ENCODE measurements at regions not wholly inside any gene's neighbourhood (a gene's known extent, or its start where the extent isn't known, plus 50 kb on each side); places are given as distances from the start of the nearest gene placed in this dataset.

DNA sequence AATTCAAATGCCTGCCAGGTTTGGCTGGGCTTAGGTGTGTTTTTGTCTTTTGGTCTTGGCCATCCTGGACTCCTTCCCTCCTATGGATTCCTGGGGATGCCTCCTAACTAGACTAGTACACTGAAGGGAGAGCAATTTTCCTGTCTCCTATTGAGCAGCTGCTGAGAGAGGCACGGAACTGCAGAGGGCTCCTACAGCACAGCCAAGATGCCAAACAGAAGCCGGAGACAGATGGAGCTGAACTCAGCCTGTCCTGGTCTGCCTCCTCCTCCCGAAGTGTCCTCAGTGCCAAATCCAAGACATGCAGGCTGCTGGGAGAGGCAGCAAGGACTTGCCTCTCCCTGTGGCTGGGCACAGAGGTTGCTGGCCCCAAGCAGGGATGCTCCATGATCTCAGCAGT is 256.6 kb upstream of the PROK2 start:
- DNase-seq (ENCODE audit: low read depth): no peak

DNA sequence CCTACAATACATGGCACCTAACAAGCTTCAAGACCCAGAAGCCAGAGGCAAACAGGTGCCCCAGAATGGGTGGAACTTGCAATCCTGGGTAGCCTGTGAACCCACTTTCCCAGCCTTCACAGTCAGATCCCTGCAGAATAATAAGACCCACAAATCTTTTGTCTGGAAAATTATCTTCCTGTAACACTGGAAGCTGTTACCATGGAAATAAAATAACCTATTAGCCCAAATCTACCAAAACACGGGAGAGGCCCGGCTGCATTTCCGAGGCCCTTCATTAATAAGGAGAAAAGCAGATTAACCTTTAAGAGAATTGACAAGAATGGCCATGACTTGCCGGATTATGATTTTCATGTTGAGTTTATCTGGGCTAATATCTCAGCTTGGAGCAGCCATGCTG is 256.1 kb upstream of the PROK2 start:
- no peak for DNase-seq (ENCODE audit: low read depth)
- no peak overlapping the region for H3K4me3 ChIP-seq (ENCODE audit: low read depth, low read length)
- TF ChIP-seq, protein P1, sequence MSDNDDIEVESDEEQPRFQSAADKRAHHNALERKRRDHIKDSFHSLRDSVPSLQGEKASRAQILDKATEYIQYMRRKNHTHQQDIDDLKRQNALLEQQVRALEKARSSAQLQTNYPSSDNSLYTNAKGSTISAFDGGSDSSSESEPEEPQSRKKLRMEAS (IDR thresholded peaks at IDR 0.05; ENCODE audit: low read depth, low read length): no peak
- TF ChIP-seq POLR2A (IDR thresholded peaks at IDR 0.05; ENCODE audit: extremely low read depth, insufficient read length) (no peak), MYC (IDR thresholded peaks at IDR 0.05; ENCODE audit: low read depth, low read length) (no peak)
- TF ChIP-seq, protein P2, sequence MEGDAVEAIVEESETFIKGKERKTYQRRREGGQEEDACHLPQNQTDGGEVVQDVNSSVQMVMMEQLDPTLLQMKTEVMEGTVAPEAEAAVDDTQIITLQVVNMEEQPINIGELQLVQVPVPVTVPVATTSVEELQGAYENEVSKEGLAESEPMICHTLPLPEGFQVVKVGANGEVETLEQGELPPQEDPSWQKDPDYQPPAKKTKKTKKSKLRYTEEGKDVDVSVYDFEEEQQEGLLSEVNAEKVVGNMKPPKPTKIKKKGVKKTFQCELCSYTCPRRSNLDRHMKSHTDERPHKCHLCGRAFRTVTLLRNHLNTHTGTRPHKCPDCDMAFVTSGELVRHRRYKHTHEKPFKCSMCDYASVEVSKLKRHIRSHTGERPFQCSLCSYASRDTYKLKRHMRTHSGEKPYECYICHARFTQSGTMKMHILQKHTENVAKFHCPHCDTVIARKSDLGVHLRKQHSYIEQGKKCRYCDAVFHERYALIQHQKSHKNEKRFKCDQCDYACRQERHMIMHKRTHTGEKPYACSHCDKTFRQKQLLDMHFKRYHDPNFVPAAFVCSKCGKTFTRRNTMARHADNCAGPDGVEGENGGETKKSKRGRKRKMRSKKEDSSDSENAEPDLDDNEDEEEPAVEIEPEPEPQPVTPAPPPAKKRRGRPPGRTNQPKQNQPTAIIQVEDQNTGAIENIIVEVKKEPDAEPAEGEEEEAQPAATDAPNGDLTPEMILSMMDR (IDR thresholded peaks at IDR 0.05; ENCODE audit: low read depth, low read length): no peak

More for the DNA sequence above, 256.6 kb upstream of the PROK2 start:
- H3K4me3 ChIP-seq (ENCODE audit: low read depth, low read length): no peak overlapping the region
- TF ChIP-seq MYC (IDR thresholded peaks at IDR 0.05; ENCODE audit: low read depth, low read length) (no peak), POLR2A (IDR thresholded peaks at IDR 0.05; ENCODE audit: extremely low read depth, insufficient read length) (no peak)
- TF ChIP-seq, protein P1 (IDR thresholded peaks at IDR 0.05; ENCODE audit: low read depth, low read length): no peak
- TF ChIP-seq, protein P2 (IDR thresholded peaks at IDR 0.05; ENCODE audit: low read depth, low read length): no peak

DNA sequence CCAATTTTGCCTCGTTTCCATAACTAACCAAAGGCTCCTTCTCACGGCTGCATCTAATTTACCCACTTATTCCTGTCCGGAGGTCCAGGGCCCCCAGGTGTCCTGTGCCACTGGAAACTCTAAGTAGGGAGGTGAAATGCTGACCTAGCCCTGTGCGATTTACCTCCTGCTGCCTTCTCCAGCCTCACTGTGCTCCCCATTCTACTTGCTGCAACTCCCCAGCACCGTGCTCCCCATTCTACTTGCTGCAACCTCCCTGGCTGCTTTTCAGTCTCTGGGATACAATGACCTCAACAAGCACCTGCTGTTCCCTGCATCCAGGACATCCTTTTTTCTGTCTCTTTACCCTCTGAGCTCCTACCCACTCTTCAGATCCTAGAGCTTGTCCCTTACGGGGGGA is 254.7 kb upstream of the PROK2 start:
- DNase-seq (ENCODE audit: low read depth): no peak
- no peak overlapping the region for H3K4me3 ChIP-seq (ENCODE audit: low read depth, low read length)
- TF ChIP-seq, protein P1 (IDR thresholded peaks at IDR 0.05; ENCODE audit: low read depth, low read length): no peak
- TF ChIP-seq, protein P2 (IDR thresholded peaks at IDR 0.05; ENCODE audit: low read depth, low read length): no peak
- no peak for TF ChIP-seq MYC (IDR thresholded peaks at IDR 0.05; ENCODE audit: low read depth, low read length)

DNA sequence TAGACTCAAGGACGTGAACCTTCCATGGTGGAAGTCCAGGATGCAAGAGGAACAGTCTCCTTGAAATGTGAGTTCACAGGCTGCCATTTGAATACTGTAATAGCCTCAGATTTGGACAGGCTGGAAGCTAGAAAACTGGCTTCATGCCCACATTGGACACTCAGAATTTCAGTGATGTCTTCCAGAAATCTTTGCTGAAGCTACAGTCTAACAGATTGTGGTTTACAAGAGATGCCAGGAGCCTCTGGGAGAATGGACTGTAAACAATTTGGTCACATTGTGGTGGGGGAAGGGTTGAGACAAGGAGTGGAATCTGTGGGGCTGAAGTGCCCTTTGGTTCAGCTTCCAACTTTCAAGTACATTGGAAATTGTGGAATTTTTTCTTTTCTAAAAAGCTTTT is 252.0 kb upstream of the PROK2 start:
- TF ChIP-seq, protein P1 (IDR thresholded peaks at IDR 0.05; ENCODE audit: low read depth, low read length): no peak
- no peak for TF ChIP-seq MYC (IDR thresholded peaks at IDR 0.05; ENCODE audit: low read depth, low read length)
- no peak for TF ChIP-seq POLR2A (IDR thresholded peaks at IDR 0.05; ENCODE audit: extremely low read depth, insufficient read length)
- TF ChIP-seq, protein P2 (IDR thresholded peaks at IDR 0.05; ENCODE audit: low read depth, low read length): no peak
- DNase-seq (ENCODE audit: low read depth): no peak
- no peak overlapping the region for H3K4me3 ChIP-seq (ENCODE audit: low read depth, low read length)

DNA sequence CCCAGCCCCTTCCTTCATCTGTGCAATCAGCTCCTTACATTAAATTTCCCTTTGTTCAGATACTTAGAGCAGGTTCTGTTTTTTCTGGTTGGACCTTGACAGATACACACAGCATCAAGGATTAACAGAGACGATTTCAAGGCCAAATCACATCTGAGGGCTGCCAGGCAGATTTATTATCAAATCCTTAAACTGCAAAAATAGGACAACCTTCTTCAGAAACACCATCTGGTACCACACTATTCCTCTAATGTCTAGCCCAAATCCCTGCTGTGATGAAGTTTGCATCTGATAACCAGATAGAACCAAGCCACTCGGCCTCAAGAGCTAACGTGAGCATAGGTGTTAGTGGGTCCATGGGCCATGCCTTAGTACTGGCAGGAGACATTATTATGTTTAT is 250.7 kb upstream of the PROK2 start:
- no peak overlapping the region for H3K4me3 ChIP-seq (ENCODE audit: low read depth, low read length)
- TF ChIP-seq, protein P1 (IDR thresholded peaks at IDR 0.05; ENCODE audit: low read depth, low read length): no peak
- no peak for TF ChIP-seq MYC (IDR thresholded peaks at IDR 0.05; ENCODE audit: low read depth, low read length)
- TF ChIP-seq POLR2A (IDR thresholded peaks at IDR 0.05; ENCODE audit: extremely low read depth, insufficient read length): no peak
- TF ChIP-seq, protein P2 (IDR thresholded peaks at IDR 0.05; ENCODE audit: low read depth, low read length): no peak
- no peak for DNase-seq (ENCODE audit: low read depth)

DNA sequence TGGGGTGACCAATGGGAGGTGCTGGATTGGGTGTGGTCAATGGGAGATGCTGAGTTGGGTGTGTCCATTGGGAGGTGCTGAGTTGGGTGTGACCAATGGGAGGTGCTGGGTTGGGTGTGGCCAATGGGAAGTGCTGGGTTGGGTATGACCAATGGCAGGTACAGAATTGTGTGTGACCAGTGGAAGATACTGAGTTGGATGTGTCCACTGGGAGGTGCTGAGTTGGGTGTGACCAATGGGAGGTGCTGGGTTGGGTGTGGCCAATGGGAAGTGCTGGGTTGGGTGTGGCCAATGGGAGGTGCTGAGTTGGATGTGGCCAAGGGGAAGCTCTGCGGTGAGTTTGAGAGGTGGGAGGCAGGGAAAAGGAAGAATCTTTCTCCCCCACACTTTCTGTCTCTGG is 250.0 kb upstream of the PROK2 start:
- peak; percentile 8 for DNase-seq (ENCODE audit: low read depth)
- TF ChIP-seq POLR2A (IDR thresholded peaks at IDR 0.05; ENCODE audit: extremely low read depth, insufficient read length): no peak
- TF ChIP-seq, protein P1 (IDR thresholded peaks at IDR 0.05; ENCODE audit: low read depth, low read length): no peak
- TF ChIP-seq, protein P2 (IDR thresholded peaks at IDR 0.05; ENCODE audit: low read depth, low read length): no peak
- no peak for TF ChIP-seq MYC (IDR thresholded peaks at IDR 0.05; ENCODE audit: low read depth, low read length)
- H3K4me3 ChIP-seq (ENCODE audit: low read depth, low read length): no peak overlapping the region
